Heart left ventricle (tissue), 16 donors: ENCODE measurements at regions not wholly inside any gene's neighbourhood (a gene's known extent, or its start where the extent isn't known, plus 50 kb on each side); places are given as distances from the start of the nearest gene placed in this dataset.

Source experiments
- ATAC-seq, 4 donors: fragments of 200-7000 bp; cut with Tn5 transposase; one replicate each; pipeline ENCODE4 v1.9.1; 2020 to 2022; ENCODE audit warnings: moderate library complexity in 4 of 4, mild to moderate bottlenecking in 3 of 4, moderate number of reproducible peaks in 1 of 4
- DNase-seq, 5 donors: peaks; one replicate each; pipeline ENCODE4 v3.0.0-alpha.2; 2020
- H3K27ac ChIP-seq, 12 donors: fragments of 200-600 bp; sonication (generic) in 4 of 12; one replicate each; pipeline versions ENCODE4 v1.5.0 to v1.8.0; 2016 to 2022; ENCODE audit warnings: mild to moderate bottlenecking in 2 of 12
- H3K27me3 ChIP-seq, 9 donors: fragments of 200-600 bp; sonication (generic) in 2 of 9; one replicate each; pipeline versions ENCODE4 v1.5.1 to v1.8.0; 2016 to 2022; ENCODE audit warnings: mild to moderate bottlenecking in 3 of 9
- H3K36me3 ChIP-seq, 9 donors: fragments of 200-600 bp; sonication (generic) in 2 of 9; one replicate each; pipeline versions ENCODE4 v1.5.0 to v1.8.0; 2018 to 2022; ENCODE audit warnings: mild to moderate bottlenecking in 2 of 9
- H3K4me1 ChIP-seq, 12 donors: fragments of 200-600 bp; sonication (generic) in 4 of 12; one replicate each; pipeline versions ENCODE4 v1.5.0 to v1.8.0; 2016 to 2022; ENCODE audit warnings: mild to moderate bottlenecking in 3 of 12
- H3K4me3 ChIP-seq, 12 donors: fragments of 200-600 bp; sonication (generic) in 4 of 12; one replicate each; pipeline versions ENCODE4 v1.5.0 to v1.8.0; 2017 to 2022; ENCODE audit warnings: mild to moderate bottlenecking in 9 of 12, moderate library complexity in 4 of 12
- H3K9me3 ChIP-seq, 12 donors: fragments of 200-600 bp; sonication (generic) in 4 of 12; one replicate each; pipeline versions ENCODE4 v1.5.0 to v1.8.0; 2016 to 2022; ENCODE audit warnings: mild to moderate bottlenecking in 1 of 12
- CTCF ChIP-seq, 12 donors: fragments of 200-600 bp; sonication (generic) in 4 of 12; IDR thresholded peaks; one replicate each; pipeline versions ENCODE4 v1.5.0 to v1.8.0; 2018 to 2022; ENCODE audit warnings: antibody characterized with exemption in 12 of 12, mild to moderate bottlenecking in 5 of 12
- POLR2A ChIP-seq, 2 donors: fragments of 450-650 bp; IDR thresholded peaks; one replicate each; pipeline ENCODE4 v1.6.1; 2017; ENCODE audit warnings: antibody characterized with exemption in 2 of 2, mild to moderate bottlenecking in 2 of 2, moderate library complexity in 2 of 2
- WGBS, 4 donors: extraction: QIAGEN DNeasy Blood & Tissue Kit in 2 of 4; methylation state at CpG; one replicate each; pipeline versions ENCODE4 v1.1.5 to v1.1.7; 2013 to 2018; 5-methylcytosine and 5-hydroxymethylcytosine counted together
- intact Hi-C, 10 donors: fragments of 100-400 bp; cut with DNase I; formaldehyde crosslinking; loops; one replicate each; pipeline versions ENCODE4 v1.11.1 to v1.14.2; 2022
- donor health status: ischemic (EF 13 %, LVEDD 7.1; RV severe dilation, severe dysfunction).
- donor health status: healthy with polysubstance abuse.
- donor health status: DM: no; HTN: yes; CAD: no.
- donor health status: DM: no; HTN: no; CAD: no.
- donor health status: ischemic (EF 25% LVEDD 6.9; RV normal size, moderate dysfunction).
- donor health status: ischemic (EF 25% LVEDD 5.7; RV mildly dilated, moderate dysfunction).
- donor health status: healthy.
- donor health status: DM: yes; HTN: yes; CAD: no.
- donor health status: ischemic (EF 35%, LVEDD 5.7; RV mildly dilated, moderate dysfunction).
- donor health status: nonischemic (EF 11% LVEDD 7.7; RV severe dilation, severe dysfunction).
- donor health status: DM: yes; HTN: yes; CAD: no.
- donor health status: PGD.
- donor health status: ischemic (EF 29% LVEDD 5.4; RV normal size, mild dysfunction).
- donor health status: nonischemic (EF 23%, LVEDD 6.1; RV moderate dilation, normal function).

- intact Hi-C loops = no loop called here
- Histone ChIP-seq H3K36me3 (no peaks in the 10 kb centered on the region), H3K27me3 (no peaks in the 10 kb centered on the region), H3K4me1 (peaks cover 0 to 10% (median 0%) of the 10 kb centered on the region in 12 donors), H3K9me3 (no peaks in the 10 kb centered on the region), H3K27ac (no peak overlapping the region), H3K4me3 (no peak overlapping the region)
- no peak for DNase-seq
- 67 to 80% (median 74%) methylated on average over 3 of the region's 3 CpGs for WGBS, 4 donors
- ATAC-seq = no peak
- TF ChIP-seq CTCF (IDR thresholded peaks at IDR 0.05) = no peak
- no peak for TF ChIP-seq POLR2A (IDR thresholded peaks at IDR 0.05)
These were observed 188.5 kb upstream of the CCDC68 start for GRCh38 chr18:55147791-55148190.

GRCh38 chr18:55144193-55144930, 185.1 kb upstream of the CCDC68 start:
- ATAC-seq = no peak
- TF ChIP-seq POLR2A (IDR thresholded peaks at IDR 0.05) (no peak), CTCF (IDR thresholded peaks at IDR 0.05) (no peak)
- intact Hi-C loops = no loop called here
- Histone ChIP-seq H3K27ac (no peak overlapping the region), H3K4me3 (no peak overlapping the region), H3K9me3 (no peaks in the 10 kb centered on the region), H3K36me3 (no peaks in the 10 kb centered on the region), H3K4me1 (no peaks in the 10 kb centered on the region), H3K27me3 (no peaks in the 10 kb centered on the region)
- no peak for DNase-seq
- WGBS, 4 donors = 38 to 81% (median 69%) methylated on average over 2 of the region's 2 CpGs

GRCh38 chr18:55142410-55142809, 183.1 kb upstream of the CCDC68 start:
- Histone ChIP-seq H3K4me1 (no peaks in the 10 kb centered on the region), H3K4me3 (no peak overlapping the region), H3K36me3 (no peaks in the 10 kb centered on the region), H3K27ac (no peak overlapping the region), H3K27me3 (no peaks in the 10 kb centered on the region), H3K9me3 (no peaks in the 10 kb centered on the region)
- intact Hi-C loops = no loop called here
- TF ChIP-seq POLR2A (IDR thresholded peaks at IDR 0.05) (no peak), CTCF (IDR thresholded peaks at IDR 0.05) (no peak)
- 73 to 87% (median 77%) methylated on average over 6 of the region's 6 CpGs for WGBS, 4 donors
- ATAC-seq (no peak), DNase-seq (no peak)

- Histone ChIP-seq H3K36me3 (no peaks in the 10 kb centered on the region), H3K9me3 (no peaks in the 10 kb centered on the region), H3K4me1 (no peaks in the 10 kb centered on the region), H3K27ac (no peak overlapping the region), H3K4me3 (no peak overlapping the region), H3K27me3 (no peaks in the 10 kb centered on the region)
- ATAC-seq (no peak), DNase-seq (no peak)
- TF ChIP-seq POLR2A (IDR thresholded peaks at IDR 0.05) (no peak), CTCF (IDR thresholded peaks at IDR 0.05) (no peak)
- WGBS, 4 donors = 87 to 96% (median 90%) methylated on average over 4 of the region's 4 CpGs
- intact Hi-C loops = no loop called here
These were observed 182.1 kb upstream of the CCDC68 start for GRCh38 chr18:55141318-55141717.
